M059J (cell line): ENCODE measurements at regions not wholly inside any gene's neighbourhood (a gene's known extent, or its start where the extent isn't known, plus 50 kb on each side); places are given as distances from the start of the nearest gene placed in this dataset.
A peak's percentile ranks its signal among the peaks of the same experiment; 100 is the strongest.
"Not testable (repeated sequence)": the region's sequence is repeated elsewhere in the genome, so short reads cannot be mapped to it uniquely, and the experiment has no call there.

ENCODE experiments used
- DNase-seq: peaks from one replicate; pipeline ENCODE4 v3.0.0-alpha.2; 2012; ENCODE audit warnings: low read depth

DNA sequence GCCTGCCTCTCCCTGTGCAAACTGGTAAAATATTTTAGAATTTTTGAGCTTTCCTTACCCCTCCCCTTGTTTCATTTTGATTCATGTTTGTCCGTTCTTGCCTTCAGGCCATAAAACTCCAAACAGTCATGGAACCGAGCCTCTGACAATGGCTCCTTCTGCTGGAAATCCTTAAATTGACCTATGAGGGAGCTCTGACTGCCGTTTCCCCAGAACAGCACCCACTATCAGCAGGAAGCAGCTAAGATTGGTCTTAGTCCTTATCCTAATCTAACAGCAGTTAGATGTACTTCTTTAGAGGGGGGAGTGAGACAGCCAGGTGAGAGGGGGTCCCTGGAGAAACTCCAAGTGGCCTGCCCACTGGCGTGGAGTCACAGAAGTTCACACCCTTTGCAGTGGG is 106.7 kb downstream of the FAM174A start:
- no peak for DNase-seq

DNA sequence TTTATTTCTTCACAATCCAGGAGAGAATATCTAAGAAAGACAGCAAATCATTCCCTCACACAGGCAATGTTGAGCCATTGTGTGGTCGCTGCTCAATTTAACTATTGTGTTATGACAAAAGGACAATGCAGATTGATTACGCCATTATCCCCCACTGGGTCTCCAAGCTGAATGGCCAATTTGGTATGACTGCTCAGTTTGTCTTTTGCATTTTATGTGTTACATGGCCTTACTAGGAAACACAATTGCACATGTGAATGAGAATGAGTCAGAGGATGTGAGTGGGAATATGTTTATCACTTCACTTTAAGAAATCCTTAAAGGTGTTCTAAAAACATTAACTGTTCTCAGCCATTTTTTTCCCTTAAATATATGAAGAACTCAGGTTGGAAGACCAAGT is 108.3 kb downstream of the FAM174A start:
- DNase-seq: peak; percentile 6

DNA sequence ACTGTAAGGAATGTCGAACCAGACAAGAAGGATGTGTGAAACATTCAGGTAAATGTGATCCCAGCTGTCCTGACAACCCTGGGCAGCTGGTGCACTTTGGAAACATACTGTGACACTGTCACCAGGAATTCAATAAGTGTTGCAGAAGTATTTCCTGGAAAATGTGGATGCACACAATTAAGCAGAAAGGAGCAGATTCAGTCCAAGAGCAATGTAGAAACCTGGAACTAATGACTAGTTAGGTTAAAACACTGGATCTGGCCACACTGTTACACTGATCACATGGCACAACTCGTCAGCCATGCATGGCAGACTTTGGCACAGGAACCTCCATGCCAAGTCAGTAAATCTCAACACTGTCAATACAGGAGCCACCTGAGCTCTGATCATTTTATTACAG is 109.0 kb downstream of the FAM174A start:
- DNase-seq: no peak

DNA sequence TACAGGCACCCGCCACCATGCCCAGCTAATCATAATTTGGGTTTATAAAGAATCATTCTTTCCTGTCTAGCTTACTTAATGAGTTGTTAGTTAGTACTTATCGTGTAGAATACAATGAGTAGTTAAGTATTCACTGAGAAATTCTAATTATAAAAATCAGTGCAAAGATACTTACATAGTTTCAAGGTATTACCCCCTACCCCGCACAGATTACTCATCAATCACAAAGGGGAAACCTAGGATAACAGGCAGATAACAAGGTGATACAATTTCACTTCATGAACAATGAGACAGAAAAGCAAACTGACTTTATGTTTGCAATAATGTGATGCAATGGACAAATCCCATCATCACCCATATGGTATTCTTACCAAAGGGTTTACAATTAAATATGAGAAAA is 109.6 kb downstream of the FAM174A start:
- no peak for DNase-seq

DNA sequence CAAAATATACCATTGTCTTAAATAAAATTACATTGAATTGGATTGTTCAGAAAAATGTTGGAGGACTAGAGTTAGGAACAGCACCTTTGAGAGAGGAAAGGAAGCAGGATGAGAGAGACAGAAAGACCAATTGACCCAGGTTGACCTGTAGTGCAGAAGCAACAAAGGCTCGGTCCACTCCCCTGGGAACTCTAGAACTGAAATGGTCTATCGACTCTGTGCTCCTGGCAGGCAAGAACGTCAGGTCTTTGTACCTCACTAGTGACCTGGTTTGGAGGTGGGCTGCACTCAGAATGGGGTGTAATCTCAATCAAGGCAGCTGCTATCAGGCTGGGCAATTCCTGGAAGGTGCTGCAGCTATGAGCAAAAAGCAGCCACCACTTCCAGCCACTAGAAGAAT is 110.8 kb downstream of the FAM174A start:
- no peak for DNase-seq

DNA sequence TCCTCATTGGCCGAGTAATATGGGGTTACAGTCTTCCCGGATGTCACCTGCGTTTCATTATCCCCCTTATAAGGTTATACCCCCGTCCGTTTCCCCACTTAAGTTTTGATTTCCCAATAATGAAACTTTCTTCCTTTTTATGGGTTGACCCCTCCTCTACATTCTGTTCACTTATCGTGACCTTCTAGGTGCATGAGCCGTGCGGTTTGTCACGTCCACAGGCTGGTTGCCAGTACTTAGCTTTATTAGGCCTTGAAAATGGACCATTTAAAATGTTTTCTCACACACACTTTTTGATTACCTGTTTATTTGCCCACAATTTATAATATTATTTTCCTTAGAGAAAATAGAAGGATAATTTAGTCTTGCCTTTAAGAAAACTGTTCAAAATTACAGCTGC is 111.5 kb downstream of the FAM174A start:
- DNase-seq: no peak

DNA sequence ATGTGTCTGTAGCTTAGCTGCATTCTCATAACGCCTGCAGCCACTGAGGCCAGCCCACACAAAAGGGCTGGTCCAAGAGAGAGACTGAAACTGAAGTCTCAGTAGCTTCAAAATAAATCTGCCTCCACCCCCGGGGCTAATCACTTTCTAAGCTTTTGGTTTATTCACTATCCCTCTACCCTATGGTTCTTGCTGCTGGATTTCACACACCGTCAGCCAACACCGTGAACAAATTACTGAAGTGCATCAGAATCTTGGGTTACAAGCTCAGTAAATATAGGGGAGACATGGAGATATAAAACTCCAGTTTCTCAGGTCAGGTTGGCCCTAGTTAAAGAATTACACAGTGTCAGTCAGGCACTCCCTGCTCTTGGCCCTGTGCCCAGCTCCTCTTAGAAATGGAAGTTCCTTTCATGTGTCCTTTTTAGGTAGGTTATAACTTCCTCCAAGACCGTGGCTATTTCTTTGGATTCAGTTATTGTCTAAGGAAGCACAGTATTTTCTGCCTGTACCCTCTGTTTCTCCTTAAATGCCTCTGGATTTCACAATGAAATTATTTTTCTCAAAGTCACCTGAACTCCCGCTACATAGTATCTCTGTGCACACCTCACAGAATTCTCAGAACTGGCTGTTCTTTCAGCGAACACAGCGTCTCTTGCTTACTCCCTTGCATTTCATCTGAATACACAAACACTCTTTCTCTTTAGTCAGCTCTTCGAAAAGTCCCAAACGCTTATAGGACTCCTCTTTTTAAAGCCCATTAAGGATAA is 112.5 kb downstream of the FAM174A start:
- DNase-seq: peak; percentile 24

DNA sequence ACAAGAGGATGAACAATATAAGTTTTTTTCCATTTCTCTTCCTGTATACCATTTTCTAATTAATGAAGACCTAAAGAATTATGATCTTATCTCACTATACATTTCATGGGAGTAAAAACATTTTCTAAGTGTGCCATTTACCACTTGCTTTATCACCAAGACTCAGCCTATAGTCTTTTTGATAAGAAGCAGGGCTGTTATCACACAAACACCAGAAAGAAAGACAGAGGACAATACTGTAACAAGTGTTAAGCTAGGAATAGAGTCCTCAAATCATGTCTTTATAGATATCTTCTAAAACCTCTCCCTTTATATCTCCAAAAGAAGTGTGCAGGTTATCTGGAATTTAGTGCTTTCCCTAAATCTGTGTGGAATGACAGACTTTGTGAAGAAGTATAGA is 119.7 kb downstream of the FAM174A start:
- DNase-seq: no peak

DNA sequence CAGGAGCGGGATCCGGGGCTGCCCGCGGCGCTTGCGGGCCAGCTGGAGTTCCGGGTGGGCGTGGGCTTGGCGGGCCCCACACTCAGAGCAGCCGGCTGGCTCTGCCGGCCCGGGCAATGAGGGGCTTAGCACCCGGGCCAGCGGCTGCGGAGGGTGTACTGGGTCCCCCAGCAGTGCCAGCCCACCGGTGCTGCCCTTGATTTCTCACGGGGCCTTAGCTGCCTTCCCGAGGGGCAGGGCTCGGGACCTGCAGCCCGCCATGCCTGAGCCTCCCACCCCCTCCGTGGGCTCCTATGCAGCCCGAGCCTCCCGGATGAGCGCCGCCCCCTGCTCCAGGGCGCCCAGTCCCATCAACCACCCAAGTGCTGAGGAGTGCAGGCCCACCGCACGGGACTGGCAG is 121.6 kb downstream of the FAM174A start:
- DNase-seq: not testable (repeated sequence)

DNA sequence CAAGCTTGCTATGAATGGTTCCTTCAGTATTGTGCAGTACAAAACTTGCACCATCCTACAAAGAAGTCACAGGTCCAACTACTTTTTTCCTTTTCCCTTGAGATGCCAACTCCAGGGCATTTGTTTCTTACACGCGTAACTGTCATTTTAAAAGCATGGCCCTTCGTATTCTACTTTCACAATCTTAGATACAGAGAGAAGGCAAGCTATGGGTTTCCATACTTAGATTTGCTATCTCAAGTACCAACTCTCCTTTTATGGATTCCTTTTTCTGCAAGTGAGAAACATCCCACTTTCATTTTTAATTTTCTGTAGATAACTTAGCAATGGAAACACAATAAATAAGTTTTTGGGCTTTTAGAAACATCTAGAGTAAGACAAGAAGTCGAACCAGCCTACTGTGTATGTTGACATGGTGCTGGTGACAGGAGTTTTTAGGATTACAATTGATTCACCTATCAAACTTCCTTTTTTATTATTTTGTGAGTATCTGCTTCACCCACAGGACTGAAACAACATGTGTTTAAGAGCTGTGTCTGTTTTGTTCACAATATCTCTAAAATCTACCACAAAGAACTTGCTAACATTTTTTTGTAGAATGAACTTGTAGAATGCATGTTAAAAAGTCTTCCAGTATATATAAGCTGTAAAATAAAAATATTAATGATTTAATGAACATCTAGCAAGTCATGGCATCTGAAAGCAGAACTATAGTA is 124.1 kb downstream of the FAM174A start:
- DNase-seq: no peak

DNA sequence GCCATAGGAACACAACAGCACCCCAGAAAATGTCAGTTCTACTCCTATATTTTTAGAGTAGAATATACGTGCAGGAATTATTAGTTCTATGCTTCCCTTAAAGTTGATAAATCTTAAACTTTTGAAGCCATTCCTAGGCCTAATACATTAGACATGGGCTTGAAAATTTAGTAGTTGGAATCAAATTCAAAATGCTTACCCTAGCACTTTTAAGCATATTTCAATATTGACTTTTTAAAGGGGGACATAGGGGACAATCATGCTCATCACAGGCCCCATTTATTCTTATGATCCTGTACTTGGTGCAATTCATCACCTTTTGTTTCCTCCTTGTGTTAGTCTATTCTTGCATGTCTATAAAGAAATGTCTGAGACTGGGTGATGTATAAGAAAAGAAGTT is 129.0 kb downstream of the FAM174A start:
- DNase-seq: no peak

DNA sequence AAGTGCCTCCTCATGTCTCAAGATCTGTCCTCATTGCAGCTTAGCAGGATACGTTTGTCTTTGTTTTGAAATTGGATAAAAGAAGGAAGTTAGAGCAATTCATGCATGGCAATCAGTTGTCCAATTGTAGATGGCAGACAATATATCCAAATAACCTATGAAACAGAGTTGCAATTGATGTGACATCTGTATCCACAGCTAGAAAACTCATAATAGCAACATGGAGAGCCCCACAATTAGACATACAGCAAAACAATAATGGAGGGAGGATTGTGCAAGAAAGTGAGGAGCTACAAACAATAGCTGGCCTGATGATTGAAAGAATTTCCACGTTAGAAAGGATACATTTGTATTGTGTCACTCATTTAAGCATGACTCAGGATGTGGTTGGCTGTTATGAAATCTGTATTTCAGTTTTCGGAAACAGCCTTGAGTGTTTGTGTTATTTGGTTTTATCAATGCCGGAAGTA is 132.0 kb downstream of the FAM174A start:
- DNase-seq: peak; percentile 54

DNA sequence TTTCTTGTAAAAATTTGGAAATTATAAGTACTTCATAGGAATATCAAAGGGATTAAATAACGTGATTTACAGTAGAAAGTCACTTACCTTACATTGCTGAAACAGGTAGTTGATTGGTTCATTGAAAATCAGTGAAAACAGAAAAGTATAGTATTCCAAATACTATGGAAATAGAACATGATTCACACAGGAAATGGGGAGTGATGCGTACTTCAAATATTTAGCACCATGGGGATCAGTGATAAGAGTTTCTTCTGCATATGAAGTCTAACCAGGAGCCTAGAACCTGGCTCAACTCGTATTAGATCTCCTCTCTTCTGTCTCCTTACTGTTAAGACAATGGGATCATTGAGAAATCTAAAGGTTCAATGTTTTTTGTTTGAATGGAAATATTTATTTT is 133.3 kb downstream of the FAM174A start:
- peak; percentile 25 for DNase-seq

DNA sequence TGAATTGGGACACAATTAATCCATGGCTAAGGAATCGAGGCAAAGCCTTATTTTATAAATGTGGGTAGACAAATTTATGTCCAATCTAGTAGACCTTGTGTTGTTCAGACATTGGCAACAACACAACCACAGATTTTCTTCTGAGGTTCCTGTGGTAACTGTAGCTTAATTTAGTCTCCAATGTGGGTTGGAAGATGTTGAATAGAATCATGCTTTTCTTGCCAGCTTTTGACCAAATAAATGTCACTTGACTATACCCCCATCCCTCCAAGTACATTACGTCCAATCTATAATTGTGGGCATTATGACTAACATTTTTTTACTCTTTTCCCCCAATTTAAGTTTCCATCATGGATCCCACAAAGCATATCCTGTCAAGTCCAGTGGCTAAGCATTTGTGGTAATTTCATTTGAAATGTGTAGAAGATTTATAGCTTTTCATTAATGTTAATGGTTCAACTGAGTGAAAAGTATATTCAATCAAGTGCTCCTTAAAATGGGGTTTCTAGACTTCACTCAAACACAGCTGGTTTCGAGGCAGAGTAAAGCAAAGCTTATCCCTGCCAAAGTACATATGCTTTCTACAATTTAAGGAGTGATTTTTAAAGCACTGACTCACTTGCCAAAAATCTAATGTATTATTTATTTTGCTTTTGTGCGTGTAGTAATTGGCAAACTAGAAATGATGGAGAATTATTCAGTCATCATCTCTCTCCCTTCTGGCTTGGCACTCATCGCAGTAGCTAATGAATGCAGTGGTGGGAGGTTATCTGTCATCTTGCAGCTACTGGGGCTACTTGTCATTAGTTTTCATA is 141.8 kb downstream of the FAM174A start:
- DNase-seq: peak; percentile 56

DNA sequence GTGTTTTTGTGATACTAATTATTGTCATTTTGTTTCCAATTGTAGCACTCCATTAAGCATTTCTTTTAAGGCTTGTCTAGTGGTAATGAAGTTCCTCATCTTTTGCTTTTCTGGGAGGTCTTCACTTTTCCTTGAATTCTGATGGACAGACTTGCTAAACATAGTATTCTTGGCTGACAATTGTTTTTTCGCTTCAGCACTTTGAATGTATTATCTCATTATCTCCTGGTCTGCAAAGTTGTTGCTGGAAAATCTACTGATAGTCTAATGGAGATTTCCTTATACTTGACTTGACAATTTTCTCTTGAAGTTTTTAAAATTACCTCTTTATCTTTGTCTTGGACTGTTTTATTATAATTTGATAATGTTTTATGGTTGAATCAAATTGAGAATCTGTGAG is 147.5 kb downstream of the FAM174A start:
- no peak for DNase-seq

DNA sequence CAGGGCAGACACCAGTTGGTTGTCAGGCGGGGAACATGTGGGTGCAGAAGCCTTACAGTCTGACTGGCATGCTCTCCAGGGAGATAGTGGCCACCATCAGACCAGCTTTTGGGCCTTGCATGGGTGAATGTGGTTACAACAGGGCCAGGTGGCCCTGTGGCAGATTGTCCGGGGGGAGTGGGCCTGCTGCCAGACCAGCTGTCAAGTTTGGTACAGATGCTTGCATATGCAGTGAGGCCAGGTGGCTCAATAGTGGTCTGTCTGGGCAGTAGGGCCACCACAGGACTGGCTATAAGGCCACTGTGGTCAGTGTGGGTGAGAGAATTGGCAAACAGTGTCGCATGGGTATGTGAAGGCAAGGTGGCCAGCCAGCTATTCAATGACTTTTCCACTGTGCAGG is 148.7 kb downstream of the FAM174A start:
- DNase-seq: no peak

DNA sequence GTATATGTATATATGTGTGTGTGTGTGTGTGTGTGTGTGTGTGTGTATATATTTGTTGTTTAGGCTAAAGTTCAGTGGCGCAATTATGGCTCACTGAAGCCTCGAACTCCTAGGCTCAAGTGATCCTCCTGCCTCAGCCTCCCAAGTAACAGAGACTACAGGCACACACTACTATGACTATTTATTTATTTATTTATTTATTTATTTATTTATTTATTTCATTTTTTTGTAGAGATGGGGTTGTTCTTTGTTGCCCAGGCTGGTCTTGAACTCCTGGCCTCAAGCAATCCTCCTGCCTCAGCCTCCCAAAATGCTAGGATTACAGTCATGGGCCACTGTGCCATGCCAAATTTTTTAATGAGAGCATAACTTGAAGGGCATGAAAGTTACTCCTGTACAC is 149.9 kb downstream of the FAM174A start:
- not testable (repeated sequence) for DNase-seq

DNA sequence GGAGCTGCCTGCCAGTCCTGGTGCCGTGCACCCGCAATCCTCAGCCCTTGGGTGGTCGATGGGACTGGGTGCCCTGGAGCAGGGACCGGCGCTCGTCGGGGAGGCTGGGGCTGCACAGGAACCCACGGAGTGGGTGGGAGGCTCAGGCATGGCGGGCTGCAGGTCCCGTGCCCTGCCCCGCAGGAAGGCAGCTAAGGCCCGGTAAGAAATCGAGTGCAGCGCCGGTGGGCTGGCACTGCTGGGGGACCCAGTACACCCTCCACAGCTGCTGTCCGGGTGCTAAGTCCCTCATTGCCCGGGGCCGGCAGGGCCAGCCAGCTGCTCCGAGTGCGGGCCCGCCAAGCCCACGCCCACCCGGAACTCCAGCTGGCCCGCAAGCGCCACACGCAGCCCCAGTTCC is 153.7 kb downstream of the FAM174A start:
- DNase-seq: not testable (repeated sequence)

DNA sequence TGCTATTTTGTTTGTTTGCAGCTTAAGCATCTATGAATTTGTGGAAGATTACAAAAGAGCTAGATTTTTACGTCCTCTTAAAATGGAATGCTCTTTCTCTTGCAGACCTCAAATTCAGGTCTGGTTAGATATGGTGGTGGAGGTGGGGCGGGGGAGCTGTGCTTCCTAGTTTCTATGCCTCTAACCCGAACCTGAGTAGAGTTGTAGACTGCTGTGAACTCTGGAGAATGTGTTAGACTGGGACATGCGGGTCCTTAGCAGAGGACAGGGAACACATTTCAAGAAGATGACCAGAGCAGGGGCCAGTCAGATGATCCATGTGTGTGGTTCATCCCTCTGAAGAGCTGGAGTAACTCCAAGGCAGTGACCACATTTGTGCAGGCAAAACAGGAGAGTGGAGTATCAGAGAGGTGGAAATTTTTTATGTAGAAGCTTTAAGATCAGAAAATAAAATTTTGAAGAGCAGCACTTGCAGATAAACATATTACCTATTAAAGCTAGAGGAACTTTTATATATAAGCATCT is 154.9 kb downstream of the FAM174A start:
- DNase-seq: peak; percentile 40

DNA sequence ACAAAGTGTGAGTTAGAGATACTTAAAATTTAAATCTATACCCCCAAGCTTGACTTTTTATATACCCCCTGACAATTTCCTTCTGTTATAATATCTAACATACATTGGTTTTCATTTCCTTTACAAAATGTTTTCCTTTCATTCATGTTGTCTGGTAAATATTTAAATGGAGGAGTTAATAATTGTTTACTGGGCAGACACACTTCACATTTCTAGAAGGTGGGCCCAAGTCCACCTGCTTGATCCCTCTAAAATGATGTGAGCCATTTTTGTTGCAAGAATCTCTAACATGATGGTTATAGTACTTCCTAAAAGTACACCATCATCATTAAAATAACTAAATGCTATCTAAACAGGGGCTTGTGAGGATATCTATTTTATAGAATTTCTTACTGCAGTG is 155.9 kb downstream of the FAM174A start:
- DNase-seq: no peak

DNA sequence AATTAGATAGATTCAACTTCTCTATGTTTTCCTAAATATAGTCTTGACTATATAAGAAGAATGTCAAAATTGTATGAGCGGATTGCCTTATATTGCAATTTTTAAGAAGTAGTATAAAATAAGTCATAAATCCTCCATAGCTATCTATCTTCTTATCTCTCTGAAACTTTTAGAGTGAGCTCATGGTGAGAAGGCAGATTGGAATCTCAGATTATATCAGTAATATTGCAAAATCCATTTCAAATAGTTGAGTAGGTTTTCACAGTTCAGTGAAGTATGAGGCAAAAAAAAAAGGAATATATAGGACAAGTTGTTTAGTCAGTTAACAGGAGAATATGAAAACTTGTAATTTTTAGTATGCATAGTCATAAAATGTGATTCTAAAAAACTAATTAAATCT is 156.4 kb downstream of the FAM174A start:
- peak; percentile 29 for DNase-seq

DNA sequence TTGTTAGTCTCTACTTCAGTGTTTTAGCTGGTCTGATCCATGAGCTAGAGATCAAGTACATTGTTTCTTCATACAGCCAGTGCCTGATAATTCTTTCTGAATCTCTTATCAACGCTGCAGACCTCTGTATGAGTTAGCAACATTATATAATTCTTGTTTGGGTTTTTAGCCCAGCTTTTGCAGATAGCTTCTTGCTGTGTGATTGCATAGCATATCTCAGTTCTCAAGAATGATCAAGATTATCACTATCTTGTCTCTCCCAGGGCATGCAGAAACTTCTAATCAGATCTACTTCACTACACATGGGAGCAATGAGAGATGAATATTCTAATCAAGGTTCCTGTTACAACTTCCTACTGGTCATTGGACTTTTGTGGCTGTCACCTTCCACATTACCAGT is 158.3 kb downstream of the FAM174A start:
- DNase-seq: no peak
